ENCODE measurements at regions not wholly inside any gene's neighbourhood (a gene's known extent, or its start where the extent isn't known, plus 50 kb on each side); places are given as distances from the start of the nearest gene placed in this dataset.

- H3K4me3 ChIP-seq (ENCODE audit: insufficient read depth, low read depth, low read length): no peak overlapping the region
- no peaks in the 10 kb centered on the region for H3K4me1 ChIP-seq (ENCODE audit: control insufficient read depth, insufficient read depth, low read length)
- no peak overlapping the region for H3K27ac ChIP-seq (ENCODE audit: insufficient read depth, low read depth, low read length, poor library complexity, severe bottlenecking)
- no peaks in the 10 kb centered on the region for H3K9me3 ChIP-seq (ENCODE audit: control insufficient read depth, low read length)
- no peaks in the 10 kb centered on the region for H3K27me3 ChIP-seq (ENCODE audit: control insufficient read depth, insufficient read depth, low read length, poor library complexity, severe bottlenecking)
- no peaks in the 10 kb centered on the region for H3K36me3 ChIP-seq (ENCODE audit: control insufficient read depth, insufficient read depth, low read length)
These were observed 1004.2 kb downstream of the PCDH18 start for GRCh38 chr4:136528131-136528530.

- WGBS, 2 experiments: 96 to 100% methylated on average over 1 of the region's 2 CpGs
- Histone ChIP-seq H3K27ac (ENCODE audit: insufficient read depth, low read depth, low read length, poor library complexity, severe bottlenecking) (no peak overlapping the region), H3K27me3 (ENCODE audit: control insufficient read depth, insufficient read depth, low read length, poor library complexity, severe bottlenecking) (no peaks in the 10 kb centered on the region)
These were observed 1005.8 kb downstream of the PCDH18 start for GRCh38 chr4:136526517-136526916.

GRCh38 chr4:136524039-136524438 is 1008.3 kb downstream of the PCDH18 start:
- Histone ChIP-seq H3K9me3 (ENCODE audit: control insufficient read depth, low read length) (no peaks in the 10 kb centered on the region), H3K27ac (ENCODE audit: insufficient read depth, low read depth, low read length, poor library complexity, severe bottlenecking) (no peak overlapping the region), H3K36me3 (ENCODE audit: control insufficient read depth, insufficient read depth, low read length) (no peaks in the 10 kb centered on the region), H3K4me3 (ENCODE audit: insufficient read depth, low read depth, low read length) (no peak overlapping the region), H3K27me3 (ENCODE audit: control insufficient read depth, insufficient read depth, low read length, poor library complexity, severe bottlenecking) (no peaks in the 10 kb centered on the region), H3K4me1 (ENCODE audit: control insufficient read depth, insufficient read depth, low read length) (no peaks in the 10 kb centered on the region)
- WGBS, 2 experiments: 83 to 96% methylated on average over 2 of the region's 2 CpGs

More at GRCh38 chr4:136526517-136526916, 1005.8 kb downstream of the PCDH18 start:
- Histone ChIP-seq H3K4me3 (ENCODE audit: insufficient read depth, low read depth, low read length) (no peak overlapping the region), H3K4me1 (ENCODE audit: control insufficient read depth, insufficient read depth, low read length) (no peaks in the 10 kb centered on the region), H3K36me3 (ENCODE audit: control insufficient read depth, insufficient read depth, low read length) (no peaks in the 10 kb centered on the region), H3K9me3 (ENCODE audit: control insufficient read depth, low read length) (no peaks in the 10 kb centered on the region)

GRCh38 chr4:136516371-136516770 is 1015.9 kb downstream of the PCDH18 start:
- Histone ChIP-seq H3K4me1 (ENCODE audit: control insufficient read depth, insufficient read depth, low read length) (no peaks in the 10 kb centered on the region), H3K27me3 (ENCODE audit: control insufficient read depth, insufficient read depth, low read length, poor library complexity, severe bottlenecking) (no peaks in the 10 kb centered on the region), H3K36me3 (ENCODE audit: control insufficient read depth, insufficient read depth, low read length) (no peaks in the 10 kb centered on the region), H3K9me3 (ENCODE audit: control insufficient read depth, low read length) (no peaks in the 10 kb centered on the region), H3K4me3 (ENCODE audit: insufficient read depth, low read depth, low read length) (no peak overlapping the region), H3K27ac (ENCODE audit: insufficient read depth, low read depth, low read length, poor library complexity, severe bottlenecking) (no peak overlapping the region)
- 90 to 91% methylated on average over 2 of the region's 3 CpGs for WGBS, 2 experiments

- Histone ChIP-seq H3K36me3 (ENCODE audit: control insufficient read depth, insufficient read depth, low read length) (no peaks in the 10 kb centered on the region), H3K27me3 (ENCODE audit: control insufficient read depth, insufficient read depth, low read length, poor library complexity, severe bottlenecking) (no peaks in the 10 kb centered on the region), H3K27ac (ENCODE audit: insufficient read depth, low read depth, low read length, poor library complexity, severe bottlenecking) (no peak overlapping the region), H3K4me3 (ENCODE audit: insufficient read depth, low read depth, low read length) (no peak overlapping the region), H3K4me1 (ENCODE audit: control insufficient read depth, insufficient read depth, low read length) (no peaks in the 10 kb centered on the region), H3K9me3 (ENCODE audit: control insufficient read depth, low read length) (no peaks in the 10 kb centered on the region)
- WGBS, 2 experiments: 43 to 58% methylated on average over 1 of the region's 1 CpG
These were observed 1027.3 kb downstream of the PCDH18 start for GRCh38 chr4:136505020-136505419.

GRCh38 chr4:136495851-136496250 is 1036.4 kb downstream of the PCDH18 start:
- Histone ChIP-seq H3K4me3 (ENCODE audit: insufficient read depth, low read depth, low read length) (no peak overlapping the region), H3K27me3 (ENCODE audit: control insufficient read depth, insufficient read depth, low read length, poor library complexity, severe bottlenecking) (no peaks in the 10 kb centered on the region), H3K4me1 (ENCODE audit: control insufficient read depth, insufficient read depth, low read length) (no peaks in the 10 kb centered on the region), H3K36me3 (ENCODE audit: control insufficient read depth, insufficient read depth, low read length) (no peaks in the 10 kb centered on the region), H3K9me3 (ENCODE audit: control insufficient read depth, low read length) (no peaks in the 10 kb centered on the region), H3K27ac (ENCODE audit: insufficient read depth, low read depth, low read length, poor library complexity, severe bottlenecking) (no peak overlapping the region)

GRCh38 chr4:136495076-136495475 is 1037.2 kb downstream of the PCDH18 start:
- WGBS, 2 experiments: 85 to 98% methylated on average over 2 of the region's 3 CpGs
- no peaks in the 10 kb centered on the region for H3K27me3 ChIP-seq (ENCODE audit: control insufficient read depth, insufficient read depth, low read length, poor library complexity, severe bottlenecking)
- no peaks in the 10 kb centered on the region for H3K36me3 ChIP-seq (ENCODE audit: control insufficient read depth, insufficient read depth, low read length)
- no peaks in the 10 kb centered on the region for H3K4me1 ChIP-seq (ENCODE audit: control insufficient read depth, insufficient read depth, low read length)
- no peak overlapping the region for H3K27ac ChIP-seq (ENCODE audit: insufficient read depth, low read depth, low read length, poor library complexity, severe bottlenecking)
- H3K4me3 ChIP-seq (ENCODE audit: insufficient read depth, low read depth, low read length): no peak overlapping the region
- no peaks in the 10 kb centered on the region for H3K9me3 ChIP-seq (ENCODE audit: control insufficient read depth, low read length)

GRCh38 chr4:136489101-136489500 is 1043.2 kb downstream of the PCDH18 start:
- Histone ChIP-seq H3K4me3 (ENCODE audit: insufficient read depth, low read depth, low read length) (no peak overlapping the region), H3K27ac (ENCODE audit: insufficient read depth, low read depth, low read length, poor library complexity, severe bottlenecking) (no peak overlapping the region), H3K27me3 (ENCODE audit: control insufficient read depth, insufficient read depth, low read length, poor library complexity, severe bottlenecking) (no peaks in the 10 kb centered on the region), H3K9me3 (ENCODE audit: control insufficient read depth, low read length) (no peaks in the 10 kb centered on the region), H3K36me3 (ENCODE audit: control insufficient read depth, insufficient read depth, low read length) (no peaks in the 10 kb centered on the region), H3K4me1 (ENCODE audit: control insufficient read depth, insufficient read depth, low read length) (no peaks in the 10 kb centered on the region)
- WGBS, 2 experiments: 100% methylated on average over 1 of the region's 4 CpGs; no CpG with 5 or more reads in 1 of the 2 experiments

GRCh38 chr4:136484996-136485395 is 1047.3 kb downstream of the PCDH18 start:
- 90 to 93% methylated on average over 2 of the region's 2 CpGs for WGBS, 2 experiments
- Histone ChIP-seq H3K27ac (ENCODE audit: insufficient read depth, low read depth, low read length, poor library complexity, severe bottlenecking) (no peak overlapping the region), H3K36me3 (ENCODE audit: control insufficient read depth, insufficient read depth, low read length) (no peaks in the 10 kb centered on the region)

GRCh38 chr4:136476753-136477152 is 1055.5 kb downstream of the PCDH18 start:
- no peak overlapping the region for H3K27ac ChIP-seq (ENCODE audit: insufficient read depth, low read depth, low read length, poor library complexity, severe bottlenecking)
- no peaks in the 10 kb centered on the region for H3K36me3 ChIP-seq (ENCODE audit: control insufficient read depth, insufficient read depth, low read length)
- 100% methylated on average over 1 of the region's 1 CpG for WGBS, 2 experiments
- no peaks in the 10 kb centered on the region for H3K27me3 ChIP-seq (ENCODE audit: control insufficient read depth, insufficient read depth, low read length, poor library complexity, severe bottlenecking)
- no peak overlapping the region for H3K4me3 ChIP-seq (ENCODE audit: insufficient read depth, low read depth, low read length)
- no peaks in the 10 kb centered on the region for H3K9me3 ChIP-seq (ENCODE audit: control insufficient read depth, low read length)
- no peaks in the 10 kb centered on the region for H3K4me1 ChIP-seq (ENCODE audit: control insufficient read depth, insufficient read depth, low read length)

More at GRCh38 chr4:136484996-136485395, 1047.3 kb downstream of the PCDH18 start:
- no peaks in the 10 kb centered on the region for H3K4me1 ChIP-seq (ENCODE audit: control insufficient read depth, insufficient read depth, low read length)
- H3K27me3 ChIP-seq (ENCODE audit: control insufficient read depth, insufficient read depth, low read length, poor library complexity, severe bottlenecking): no peaks in the 10 kb centered on the region
- no peaks in the 10 kb centered on the region for H3K9me3 ChIP-seq (ENCODE audit: control insufficient read depth, low read length)
- H3K4me3 ChIP-seq (ENCODE audit: insufficient read depth, low read depth, low read length): no peak overlapping the region

GRCh38 chr4:136471051-136471450 is 1061.2 kb downstream of the PCDH18 start:
- Histone ChIP-seq H3K36me3 (ENCODE audit: control insufficient read depth, insufficient read depth, low read length) (no peaks in the 10 kb centered on the region), H3K9me3 (ENCODE audit: control insufficient read depth, low read length) (no peaks in the 10 kb centered on the region), H3K27me3 (ENCODE audit: control insufficient read depth, insufficient read depth, low read length, poor library complexity, severe bottlenecking) (no peaks in the 10 kb centered on the region), H3K4me3 (ENCODE audit: insufficient read depth, low read depth, low read length) (no peak overlapping the region), H3K4me1 (ENCODE audit: control insufficient read depth, insufficient read depth, low read length) (no peaks in the 10 kb centered on the region), H3K27ac (ENCODE audit: insufficient read depth, low read depth, low read length, poor library complexity, severe bottlenecking) (no peak overlapping the region)
- WGBS, 2 experiments: 89 to 92% methylated on average over 2 of the region's 2 CpGs
